Breast epithelium (tissue), 3 donors: ENCODE measurements at regions not wholly inside any gene's neighbourhood (a gene's known extent, or its start where the extent isn't known, plus 50 kb on each side); places are given as distances from the start of the nearest gene placed in this dataset.

Experiments used
- CTCF ChIP-seq, 3 donors: fragments of 450-650 bp; IDR thresholded peaks; one replicate each; pipeline ENCODE4 v1.5.1; 2016 to 2017; ENCODE audit warnings: antibody characterized with exemption in 3 of 3, mild to moderate bottlenecking in 3 of 3, moderate library complexity in 3 of 3
- POLR2A ChIP-seq: fragments of 450-650 bp; IDR thresholded peaks from one replicate; pipeline ENCODE4 v1.6.1; 2016; ENCODE audit warnings: antibody characterized with exemption, mild to moderate bottlenecking, moderate library complexity
- POLR2AphosphoS5 ChIP-seq, 3 donors: sonication (generic); formaldehyde crosslinking; IDR thresholded peaks; one replicate each; pipeline ENCODE4 v1.6.1; 2017; ENCODE audit warnings: antibody characterized with exemption in 3 of 3

GRCh38 chr4:125951261-125951887, 636.6 kb downstream of the FAT4 start:
- no peak for TF ChIP-seq CTCF (IDR thresholded peaks at IDR 0.05)
- no peak for TF ChIP-seq POLR2AphosphoS5 (IDR thresholded peaks at IDR 0.05)
- TF ChIP-seq POLR2A, result no peak
